Adrenal gland (tissue), 9 donors: ENCODE measurements at regions not wholly inside any gene's neighbourhood (a gene's known extent, or its start where the extent isn't known, plus 50 kb on each side); places are given as distances from the start of the nearest gene placed in this dataset.

Experiments used
- DNase-seq, 7 donors: peaks; one replicate each; pipeline ENCODE4 v3.0.0-alpha.2; 2019 to 2020
- H3K27ac ChIP-seq, 5 donors: fragments of 200-600 bp; sonication (generic) in 4 of 5; 1 replicate in 3 of 5; 2 replicates in 2 of 5; pipeline versions ENCODE4 v1.5.1 to v1.8.0; 2016 to 2020; ENCODE audit warnings: mild to moderate bottlenecking in 1 of 5
- H3K27me3 ChIP-seq: fragments of 200-600 bp; 2 replicates; pipeline ENCODE4 v1.8.0; 2021
- H3K36me3 ChIP-seq, 2 donors: fragments of 200-600 bp; replicated peaks in 1 of 2; 1 replicate in 1 of 2; 2 replicates in 1 of 2; pipeline versions ENCODE4 v1.5.1 to v1.8.0; 2018 to 2022
- H3K4me1 ChIP-seq, 2 donors: fragments of 200-600 bp; replicated peaks in 1 of 2; 1 replicate in 1 of 2; 2 replicates in 1 of 2; pipeline versions ENCODE4 v1.5.1 to v1.8.0; 2018 to 2021
- H3K4me3 ChIP-seq, 4 donors: fragments of 200-600 bp; sonication (generic) in 3 of 4; one replicate each; pipeline ENCODE4 v1.5.1; 2016 to 2018
- H3K9me3 ChIP-seq, 3 donors: fragments of 200-600 bp; sonication (generic) in 1 of 3; replicated peaks in 1 of 3; 1 replicate in 2 of 3; 2 replicates in 1 of 3; pipeline versions ENCODE4 v1.5.1 to v1.8.0; 2016 to 2021
- POLR2A ChIP-seq, 2 donors: fragments of 450-650 bp; IDR thresholded peaks; one replicate each; pipeline ENCODE4 v1.6.1; 2017; ENCODE audit warnings: antibody characterized with exemption in 2 of 2, mild to moderate bottlenecking in 2 of 2, moderate library complexity in 1 of 2
- WGBS, 4 donors: extraction: QIAGEN DNeasy Blood & Tissue Kit in 2 of 4; methylation state at CpG; one replicate each; pipeline versions ENCODE4 v1.1.5 to v1.1.7; 2013 to 2017; 5-methylcytosine and 5-hydroxymethylcytosine counted together
- intact Hi-C, 2 donors: fragments of 100-400 bp; cut with DNase I; formaldehyde crosslinking; loops; one replicate each; pipeline versions ENCODE4 v1.14.1 to v1.15.0; 2022 to 2023
- TF ChIP-seq, protein P1 (sequence below), 6 experiments: fragments of 450-650 bp in 4 of 6; fragments of 200-600 bp in 2 of 6; sonication (generic) in 1 of 6; IDR thresholded peaks; 1 replicate in 5 of 6; 2 replicates in 1 of 6; pipeline versions ENCODE4 v1.5.1 to v1.8.0; 2016 to 2021; ENCODE audit warnings: antibody characterized with exemption in 6 of 6, mild to moderate bottlenecking in 2 of 6, moderate library complexity in 1 of 6
- donor health status: healthy with polysubstance abuse.
- donor health status: Bipolar disorder and iron deficiency.
- donor health status: DM: yes; HTN: yes; CAD: no.
- donor health status: DM: no; HTN: no; CAD: no.
- donor health status: DM: no; HTN: no; CAD: no.

DNA sequence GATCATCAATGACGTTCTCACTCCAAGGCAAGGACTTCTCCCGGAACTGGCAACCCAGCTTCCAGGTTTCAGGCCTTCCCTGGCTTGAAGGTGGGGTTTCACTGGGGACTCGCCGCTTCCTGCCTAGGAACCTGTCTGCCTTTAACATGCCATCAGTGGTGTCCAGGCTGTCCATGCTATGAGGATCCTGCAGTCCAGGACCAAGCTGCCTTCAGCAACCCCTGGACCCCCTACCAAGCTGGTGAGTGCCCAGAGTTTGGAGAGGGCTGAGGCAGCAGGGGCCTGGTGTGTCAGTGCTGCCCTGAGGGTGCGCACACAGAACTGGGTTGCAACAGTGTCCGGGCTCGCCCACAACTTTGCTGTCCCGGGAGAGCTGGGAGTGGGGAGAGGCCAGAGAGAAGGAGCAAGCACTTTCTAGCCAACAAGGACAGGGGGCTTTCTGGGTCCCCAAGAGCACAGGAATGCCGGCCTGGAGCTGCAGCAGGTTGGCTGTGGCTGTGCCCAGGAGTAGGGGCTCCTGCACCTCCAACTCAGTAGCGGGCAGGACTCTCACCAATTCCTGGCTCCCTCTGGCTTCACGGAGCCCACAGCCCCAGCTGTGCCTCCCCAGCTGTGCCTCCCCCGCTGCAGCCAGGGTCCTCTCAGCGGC, 1563.2 kb upstream of the MIR17HG start:
- no peak for DNase-seq
- TF ChIP-seq, protein P1, sequence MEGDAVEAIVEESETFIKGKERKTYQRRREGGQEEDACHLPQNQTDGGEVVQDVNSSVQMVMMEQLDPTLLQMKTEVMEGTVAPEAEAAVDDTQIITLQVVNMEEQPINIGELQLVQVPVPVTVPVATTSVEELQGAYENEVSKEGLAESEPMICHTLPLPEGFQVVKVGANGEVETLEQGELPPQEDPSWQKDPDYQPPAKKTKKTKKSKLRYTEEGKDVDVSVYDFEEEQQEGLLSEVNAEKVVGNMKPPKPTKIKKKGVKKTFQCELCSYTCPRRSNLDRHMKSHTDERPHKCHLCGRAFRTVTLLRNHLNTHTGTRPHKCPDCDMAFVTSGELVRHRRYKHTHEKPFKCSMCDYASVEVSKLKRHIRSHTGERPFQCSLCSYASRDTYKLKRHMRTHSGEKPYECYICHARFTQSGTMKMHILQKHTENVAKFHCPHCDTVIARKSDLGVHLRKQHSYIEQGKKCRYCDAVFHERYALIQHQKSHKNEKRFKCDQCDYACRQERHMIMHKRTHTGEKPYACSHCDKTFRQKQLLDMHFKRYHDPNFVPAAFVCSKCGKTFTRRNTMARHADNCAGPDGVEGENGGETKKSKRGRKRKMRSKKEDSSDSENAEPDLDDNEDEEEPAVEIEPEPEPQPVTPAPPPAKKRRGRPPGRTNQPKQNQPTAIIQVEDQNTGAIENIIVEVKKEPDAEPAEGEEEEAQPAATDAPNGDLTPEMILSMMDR (IDR thresholded peaks at IDR 0.05) = no peak
- TF ChIP-seq POLR2A (IDR thresholded peaks at IDR 0.05) = no peak
- Histone ChIP-seq H3K27ac (no peak overlapping the region), H3K36me3 (no peaks in the 10 kb centered on the region), H3K27me3 (no peaks in the 10 kb centered on the region), H3K9me3 (no peaks in the 10 kb centered on the region), H3K4me3 (no peak overlapping the region), H3K4me1 (no peaks in the 10 kb centered on the region)
- intact Hi-C loops = no loop called here
- 83 to 94% (median 86%) methylated on average over 6 to 13 of the region's 13 CpGs for WGBS, 4 donors

DNA sequence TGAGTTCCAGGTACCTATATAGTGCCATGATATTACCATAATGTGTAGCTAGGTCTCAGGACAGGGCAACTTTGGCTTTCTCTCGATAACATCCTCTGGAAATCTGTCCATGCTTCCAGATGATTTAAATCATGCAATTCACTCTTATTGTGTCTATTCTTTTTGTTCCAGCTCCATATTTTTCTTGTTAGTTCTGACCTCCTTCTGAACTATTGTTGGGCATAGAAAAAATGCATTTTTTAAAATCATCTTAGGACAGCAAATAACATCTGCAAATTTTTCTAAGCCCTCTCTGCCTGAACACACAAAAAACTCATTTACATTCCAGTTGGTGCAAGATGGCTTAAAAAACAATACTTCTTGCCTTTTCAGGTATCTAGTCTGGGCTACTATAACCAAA, 1561.0 kb upstream of the MIR17HG start:
- Histone ChIP-seq H3K4me3 (no peak overlapping the region), H3K36me3 (no peaks in the 10 kb centered on the region), H3K27me3 (no peaks in the 10 kb centered on the region), H3K4me1 (no peaks in the 10 kb centered on the region), H3K27ac (no peak overlapping the region), H3K9me3 (no peaks in the 10 kb centered on the region)
- intact Hi-C loops = no loop called here
- 59 to 79% (median 66%) methylated on average over 1 of the region's 1 CpG for whole genome bisulfite sequencing, 4 donors
- no peak for DNase-seq
- no peak for TF ChIP-seq POLR2A (IDR thresholded peaks at IDR 0.05)
- TF ChIP-seq, protein P1 (IDR thresholded peaks at IDR 0.05) = no peak

DNA sequence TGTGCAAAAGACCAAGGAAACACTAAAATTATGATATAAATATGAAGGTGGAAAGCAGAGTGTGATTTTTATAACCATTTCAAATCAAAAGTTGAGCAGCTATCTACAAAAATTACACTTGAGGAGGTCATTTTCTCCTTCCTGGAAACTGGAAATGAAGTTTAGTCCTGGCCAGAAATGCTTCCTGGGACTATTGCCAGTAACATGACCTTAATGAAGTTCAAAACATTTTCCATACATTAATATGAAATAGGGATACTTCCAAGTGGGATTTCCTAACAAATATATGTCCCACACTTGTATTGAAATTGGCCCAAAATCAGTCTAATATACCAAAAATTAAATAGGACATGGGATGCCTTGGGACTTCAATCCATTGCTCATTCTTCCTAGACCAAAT, 1556.8 kb upstream of the MIR17HG start:
- Histone ChIP-seq H3K27ac (no peak overlapping the region), H3K27me3 (no peaks in the 10 kb centered on the region), H3K36me3 (no peaks in the 10 kb centered on the region), H3K4me3 (no peak overlapping the region), H3K4me1 (no peaks in the 10 kb centered on the region), H3K9me3 (no peaks in the 10 kb centered on the region)
- TF ChIP-seq, protein P1 (IDR thresholded peaks at IDR 0.05) = no peak
- no peak for TF ChIP-seq POLR2A (IDR thresholded peaks at IDR 0.05)
- intact Hi-C loops = no loop called here
- DNase-seq = no peak

DNA sequence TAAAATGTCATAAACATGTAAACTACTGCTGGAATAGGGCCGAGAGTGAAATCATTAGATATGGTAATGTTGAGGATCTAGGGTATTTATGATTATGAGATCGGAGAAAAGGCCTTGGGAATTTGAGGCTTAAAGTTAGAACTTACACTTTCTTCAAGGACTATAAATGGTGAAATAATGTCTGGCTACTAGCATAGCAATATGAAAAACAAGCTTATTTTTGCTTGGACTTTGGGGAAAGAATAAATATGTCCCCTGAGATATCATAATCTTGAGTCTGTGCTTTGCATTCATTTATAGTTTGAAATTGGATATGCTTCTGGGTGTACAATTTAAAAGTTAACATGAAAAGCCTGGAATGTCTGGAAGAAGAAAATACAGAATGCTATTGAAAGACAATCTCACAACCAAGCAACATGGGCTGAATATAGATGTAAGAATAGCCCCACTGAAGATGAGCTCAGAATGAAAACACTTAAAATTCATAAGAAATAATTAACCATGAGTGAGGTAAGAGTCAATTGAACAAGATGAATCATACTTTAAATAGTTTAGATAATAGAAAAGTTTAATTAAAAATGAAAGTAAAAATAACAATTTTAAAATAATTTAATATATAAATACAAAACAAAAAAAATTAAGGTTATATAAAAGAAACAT, 1555.4 kb upstream of the MIR17HG start:
- Histone ChIP-seq H3K9me3 (no peaks in the 10 kb centered on the region), H3K4me3 (no peak overlapping the region), H3K27ac (no peak overlapping the region), H3K36me3 (no peaks in the 10 kb centered on the region), H3K27me3 (no peaks in the 10 kb centered on the region), H3K4me1 (no peaks in the 10 kb centered on the region)
- TF ChIP-seq, protein P1 (IDR thresholded peaks at IDR 0.05) = no peak
- TF ChIP-seq POLR2A (IDR thresholded peaks at IDR 0.05) = no peak
- no peak for DNase-seq
- WGBS, 4 donors = 59 to 73% (median 69%) methylated on average over 2 of the region's 2 CpGs
- intact Hi-C loops = no loop called here
